Adrenal gland (tissue), 9 donors: ENCODE measurements at regions not wholly inside any gene's neighbourhood (a gene's known extent, or its start where the extent isn't known, plus 50 kb on each side); places are given as distances from the start of the nearest gene placed in this dataset.

ENCODE experiments used
- DNase-seq, 7 donors: peaks; one replicate each; pipeline ENCODE4 v3.0.0-alpha.2; 2019 to 2020
- H3K27ac ChIP-seq, 5 donors: fragments of 200-600 bp; sonication (generic) in 4 of 5; 1 replicate in 3 of 5; 2 replicates in 2 of 5; pipeline versions ENCODE4 v1.5.1 to v1.8.0; 2016 to 2020; ENCODE audit warnings: mild to moderate bottlenecking in 1 of 5
- H3K27me3 ChIP-seq: fragments of 200-600 bp; 2 replicates; pipeline ENCODE4 v1.8.0; 2021
- H3K36me3 ChIP-seq, 2 donors: fragments of 200-600 bp; replicated peaks in 1 of 2; 1 replicate in 1 of 2; 2 replicates in 1 of 2; pipeline versions ENCODE4 v1.5.1 to v1.8.0; 2018 to 2022
- H3K4me1 ChIP-seq, 2 donors: fragments of 200-600 bp; replicated peaks in 1 of 2; 1 replicate in 1 of 2; 2 replicates in 1 of 2; pipeline versions ENCODE4 v1.5.1 to v1.8.0; 2018 to 2021
- H3K4me3 ChIP-seq, 4 donors: fragments of 200-600 bp; sonication (generic) in 3 of 4; one replicate each; pipeline ENCODE4 v1.5.1; 2016 to 2018
- H3K9me3 ChIP-seq, 3 donors: fragments of 200-600 bp; sonication (generic) in 1 of 3; replicated peaks in 1 of 3; 1 replicate in 2 of 3; 2 replicates in 1 of 3; pipeline versions ENCODE4 v1.5.1 to v1.8.0; 2016 to 2021
- CTCF ChIP-seq, 6 experiments: fragments of 450-650 bp in 4 of 6; fragments of 200-600 bp in 2 of 6; sonication (generic) in 1 of 6; IDR thresholded peaks; 1 replicate in 5 of 6; 2 replicates in 1 of 6; pipeline versions ENCODE4 v1.5.1 to v1.8.0; 2016 to 2021; ENCODE audit warnings: antibody characterized with exemption in 6 of 6, mild to moderate bottlenecking in 2 of 6, moderate library complexity in 1 of 6
- POLR2A ChIP-seq, 2 donors: fragments of 450-650 bp; IDR thresholded peaks; one replicate each; pipeline ENCODE4 v1.6.1; 2017; ENCODE audit warnings: antibody characterized with exemption in 2 of 2, mild to moderate bottlenecking in 2 of 2, moderate library complexity in 1 of 2
- WGBS, 4 donors: extraction: QIAGEN DNeasy Blood & Tissue Kit in 2 of 4; methylation state at CpG; one replicate each; pipeline versions ENCODE4 v1.1.5 to v1.1.7; 2013 to 2017; 5-methylcytosine and 5-hydroxymethylcytosine counted together
- intact Hi-C, 2 donors: fragments of 100-400 bp; cut with DNase I; formaldehyde crosslinking; loops; one replicate each; pipeline versions ENCODE4 v1.14.1 to v1.15.0; 2022 to 2023
- donor health status: healthy with polysubstance abuse.
- donor health status: Bipolar disorder and iron deficiency.
- donor health status: DM: yes; HTN: yes; CAD: no.
- donor health status: DM: no; HTN: no; CAD: no.
- donor health status: DM: no; HTN: no; CAD: no.

DNA sequence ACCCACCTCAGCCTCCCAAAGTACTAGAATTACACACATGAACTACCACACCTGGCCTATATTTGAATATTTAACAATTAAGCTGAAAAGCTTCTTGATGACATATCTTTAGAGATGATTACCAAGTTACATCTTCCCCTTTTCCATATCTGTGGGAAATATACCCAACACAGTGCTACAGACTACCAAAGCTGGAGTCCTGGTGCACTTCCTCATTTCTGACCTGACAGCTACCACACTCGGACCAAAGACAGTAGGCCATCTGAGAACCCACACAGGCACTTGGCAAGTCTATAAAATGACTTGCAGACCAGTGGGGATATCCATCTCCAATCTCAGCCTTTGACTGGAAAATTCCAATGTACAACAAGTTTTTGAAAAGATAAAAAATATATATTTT lies 270.4 kb upstream of the KLF14 start:
- WGBS, 4 donors, result 0% methylated on average over 1 of the region's 1 CpG
- intact Hi-C loops, result loop anchor here in 1 of 2 donors (10.0 kb wide), 1 partner anchor 110 kb away; no protein-coding TSS in a partner anchor
- no peak for DNase-seq
- H3K27me3 ChIP-seq, result no peaks in the 10 kb centered on the region
- H3K4me3 ChIP-seq, result no peak overlapping the region
- no peaks in the 10 kb centered on the region for H3K36me3 ChIP-seq
- H3K4me1 ChIP-seq, result peaks cover 28 to 44% of the 10 kb centered on the region in 2 donors
- H3K9me3 ChIP-seq, result peaks cover 0 to 6% (median 0%) of the 10 kb centered on the region in 3 donors
- no peak overlapping the region for H3K27ac ChIP-seq
- TF ChIP-seq POLR2A (IDR thresholded peaks at IDR 0.05), result no peak
- no peak for TF ChIP-seq CTCF (IDR thresholded peaks at IDR 0.05)

GRCh38 chr7:131007439-131008330 lies 273.7 kb upstream of the KLF14 start:
- peaks cover 0 to 1% (median 0%) of the 10 kb centered on the region in 3 donors for H3K9me3 ChIP-seq
- TF ChIP-seq POLR2A (IDR thresholded peaks at IDR 0.05) (no peak), CTCF (IDR thresholded peaks at IDR 0.05) (peak; percentile 19 to 66 (median 46))
- H3K4me3 ChIP-seq, result no peak overlapping the region
- no peaks in the 10 kb centered on the region for H3K36me3 ChIP-seq
- no peaks in the 10 kb centered on the region for H3K27me3 ChIP-seq
- peaks cover 37 to 55% of the 10 kb centered on the region in 2 donors for H3K4me1 ChIP-seq
- intact Hi-C loops, result loop anchor here in 1 of 2 donors (10.0 kb wide), 1 partner anchor 113 kb away; no protein-coding TSS in a partner anchor
- peak in 6 of 7 donors; percentile 58 to 79 (median 66) for DNase-seq
- 36 to 49% (median 48%) methylated on average over 15 to 19 of the region's 19 CpGs for WGBS, 4 donors
- H3K27ac ChIP-seq, result peak overlapping the region; percentile 6 to 78 (median 57)

DNA sequence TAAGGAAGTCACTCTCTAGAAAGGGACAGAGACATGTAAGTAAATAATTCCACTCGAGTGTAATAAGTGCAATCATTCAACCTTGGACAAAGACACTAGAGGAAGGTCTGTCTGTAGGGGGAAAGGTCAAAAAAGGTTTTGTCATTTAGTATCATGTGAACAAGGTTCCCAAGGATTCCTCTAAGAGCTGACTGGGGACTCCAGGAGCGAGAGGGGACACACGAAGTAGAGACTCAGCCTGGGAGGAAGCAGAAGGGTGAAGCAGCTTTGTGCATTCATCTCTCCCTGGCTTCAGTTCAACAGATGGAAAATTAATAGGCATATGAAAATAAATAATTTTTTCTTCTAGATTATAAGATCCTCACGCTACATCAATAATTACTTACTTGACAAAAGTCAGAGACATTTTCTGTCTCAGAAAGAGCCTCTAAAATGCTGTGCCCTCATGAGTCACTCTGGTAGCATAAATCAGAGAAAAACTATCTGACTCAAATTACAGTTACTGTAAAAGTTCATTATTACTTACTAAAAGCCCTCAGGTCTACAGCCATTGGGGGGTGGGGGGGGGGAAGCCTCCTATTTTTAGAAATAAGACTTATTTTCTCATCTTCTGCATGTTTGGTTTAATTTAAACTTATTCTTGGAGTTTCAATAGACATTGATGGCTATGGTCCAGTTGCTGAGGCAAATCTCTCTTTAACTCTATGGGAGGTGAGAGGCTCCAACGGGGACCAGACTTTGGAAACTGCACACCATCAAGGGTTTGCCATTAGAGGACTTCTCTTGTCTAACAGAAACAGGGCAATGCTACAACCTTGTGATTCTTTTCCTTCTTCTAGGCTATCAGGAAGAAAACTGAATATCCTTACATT lies 275.1 kb upstream of the KLF14 start:
- Histone ChIP-seq H3K4me1 (peaks cover 49 to 69% of the 10 kb centered on the region in 2 donors), H3K27me3 (no peaks in the 10 kb centered on the region), H3K27ac (peak overlapping the region; percentile 37 to 78 (median 56)), H3K36me3 (no peaks in the 10 kb centered on the region), H3K9me3 (no peaks in the 10 kb centered on the region), H3K4me3 (no peak overlapping the region)
- no peak for DNase-seq
- 19 to 23% (median 22%) methylated on average over 5 of the region's 5 CpGs for WGBS, 4 donors
- TF ChIP-seq CTCF (IDR thresholded peaks at IDR 0.05) (no peak), POLR2A (IDR thresholded peaks at IDR 0.05) (peak in 1 of 2 donors; percentile 4)
- intact Hi-C loops, result loop anchor here in 1 of 2 donors (10.0 kb wide), 1 partner anchor 114 kb away; no protein-coding TSS in a partner anchor
